Occipital lobe (tissue), 1 donor: ENCODE measurements at regions not wholly inside any gene's neighbourhood (a gene's known extent, or its start where the extent isn't known, plus 50 kb on each side); places are given as distances from the start of the nearest gene placed in this dataset.

Experiments
- DNase-seq: peaks from one replicate; lab custom pipeline; 2025; lab: John Stamatoyannopoulos, UW

- DNase-seq = no peak
Observed at GRCh38 chr17:22411185-22411784, 719.0 kb downstream of the KCNJ18 start.

GRCh38 chr17:22435231-22435974, 743.1 kb downstream of the KCNJ18 start:
- DNase-seq = no peak

DNA sequence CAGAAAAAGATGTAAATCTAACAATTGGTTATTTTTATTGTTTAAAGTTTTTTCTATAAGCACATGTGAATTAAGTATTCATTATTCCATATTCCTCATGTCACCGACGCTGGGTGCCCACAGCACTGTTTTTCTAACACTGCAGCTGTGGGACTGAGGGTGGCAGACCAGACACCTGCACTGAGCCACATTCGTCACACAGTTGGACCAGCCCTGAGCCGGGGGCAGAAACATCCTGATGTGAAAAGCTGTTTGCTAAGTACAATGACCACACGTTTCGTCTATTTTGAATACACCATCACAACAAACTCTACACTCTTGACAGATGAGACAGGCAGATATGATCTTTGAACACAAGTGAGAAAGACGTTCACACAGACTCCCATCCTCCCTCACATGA, 749.5 kb downstream of the KCNJ18 start:
- DNase-seq = no peak

GRCh38 chr17:22443061-22443460, 750.7 kb downstream of the KCNJ18 start:
- no peak for DNase-seq

DNA sequence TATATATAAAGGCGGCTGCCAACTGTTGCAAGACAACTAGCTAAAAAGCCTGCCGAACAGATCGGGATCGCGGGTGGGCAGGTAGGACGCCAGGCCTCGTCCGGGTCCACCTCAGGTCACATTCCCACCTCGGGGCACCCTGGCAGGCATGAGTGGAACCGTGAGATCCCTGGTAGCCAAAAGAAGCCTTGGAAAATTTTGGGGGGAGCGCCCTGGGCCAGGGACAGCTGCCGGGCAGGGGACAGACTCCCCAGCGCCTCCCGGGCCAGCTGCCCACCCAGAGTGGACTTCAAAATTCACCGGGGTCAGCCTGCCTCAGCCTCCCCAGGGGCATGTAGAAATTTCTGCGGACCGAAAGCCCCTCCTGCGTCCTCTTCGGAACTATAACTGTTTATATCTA, 760.9 kb downstream of the KCNJ18 start:
- no peak for DNase-seq

DNA sequence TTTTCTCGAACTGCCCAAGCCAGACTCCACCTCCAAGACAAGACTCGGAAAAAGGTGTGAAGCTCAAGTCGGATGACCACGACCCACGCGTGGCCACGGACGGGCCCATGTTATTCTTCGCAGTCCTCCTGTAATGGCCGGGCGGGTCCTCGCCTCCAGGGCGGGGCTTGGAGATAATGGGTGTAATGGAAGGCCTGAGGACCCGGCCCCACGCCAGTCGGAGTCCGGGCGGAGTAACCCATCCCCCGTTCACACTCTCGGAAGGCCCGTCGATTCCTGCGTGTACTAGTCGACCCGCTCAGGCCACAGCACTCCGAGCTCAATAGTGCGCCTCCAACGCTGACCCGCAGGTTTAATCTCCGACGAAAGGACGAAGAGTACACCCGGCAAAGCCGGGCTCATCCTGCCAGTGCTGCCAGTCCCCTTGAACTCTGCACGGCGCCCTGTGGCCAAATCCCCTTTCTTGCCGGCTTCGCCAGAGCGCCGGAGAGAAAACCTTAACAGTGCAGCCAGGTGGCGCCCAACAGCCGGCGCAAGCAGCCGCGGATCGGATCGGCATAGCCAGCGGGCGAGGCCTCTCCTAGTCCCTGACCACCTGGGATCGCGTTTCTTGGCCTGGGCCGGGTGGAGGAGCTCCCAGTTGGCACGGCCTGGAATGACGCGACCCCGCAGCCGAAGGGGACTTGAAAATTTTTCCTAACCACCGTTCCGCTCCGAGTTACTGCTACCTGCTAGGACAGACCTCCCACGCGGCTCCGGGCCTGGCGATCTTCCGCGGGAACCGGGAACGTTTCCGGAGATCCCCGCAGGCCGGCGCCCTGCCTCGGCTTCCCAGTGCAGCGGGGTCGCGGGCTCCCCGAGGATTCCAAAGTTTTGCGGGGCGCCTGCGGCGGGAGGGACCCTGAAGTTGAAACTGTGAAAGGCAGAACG, 762.0 kb downstream of the KCNJ18 start:
- DNase-seq = no peak

- DNase-seq = no peak
Observed at GRCh38 chr17:22459331-22459952, 767.1 kb downstream of the KCNJ18 start.

- DNase-seq = no peak
Observed at GRCh38 chr17:22459953-22460350, 767.6 kb downstream of the KCNJ18 start.

DNA sequence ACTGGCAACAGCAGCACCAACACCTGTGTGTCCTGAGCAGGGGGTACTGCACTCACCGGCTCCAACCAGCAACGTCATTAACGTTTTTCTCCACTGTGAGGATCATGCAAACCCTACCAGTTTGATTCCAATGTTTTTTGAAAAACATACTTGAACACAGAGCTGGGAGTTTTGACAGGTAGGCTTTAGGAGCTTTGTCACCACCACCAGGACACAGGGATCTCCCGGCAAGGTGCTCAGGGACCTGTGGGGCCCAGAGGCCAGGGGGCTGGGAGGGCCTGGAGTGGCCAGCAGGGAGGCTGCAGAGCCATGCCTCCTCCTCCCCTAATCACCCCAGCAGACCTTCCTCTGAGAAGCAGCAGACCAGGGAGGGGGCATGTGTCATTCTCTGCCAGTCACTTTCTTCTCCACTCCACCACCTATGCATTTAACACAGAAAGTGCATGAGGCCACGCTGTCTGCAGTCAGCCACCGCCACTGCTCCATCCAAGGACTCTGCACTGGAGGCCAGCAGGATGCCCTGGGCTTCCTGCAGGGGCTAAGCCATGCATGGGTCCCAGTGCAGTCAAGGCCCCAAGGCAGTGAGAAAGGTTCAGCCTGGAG, 768.2 kb downstream of the KCNJ18 start:
- DNase-seq = no peak

DNA sequence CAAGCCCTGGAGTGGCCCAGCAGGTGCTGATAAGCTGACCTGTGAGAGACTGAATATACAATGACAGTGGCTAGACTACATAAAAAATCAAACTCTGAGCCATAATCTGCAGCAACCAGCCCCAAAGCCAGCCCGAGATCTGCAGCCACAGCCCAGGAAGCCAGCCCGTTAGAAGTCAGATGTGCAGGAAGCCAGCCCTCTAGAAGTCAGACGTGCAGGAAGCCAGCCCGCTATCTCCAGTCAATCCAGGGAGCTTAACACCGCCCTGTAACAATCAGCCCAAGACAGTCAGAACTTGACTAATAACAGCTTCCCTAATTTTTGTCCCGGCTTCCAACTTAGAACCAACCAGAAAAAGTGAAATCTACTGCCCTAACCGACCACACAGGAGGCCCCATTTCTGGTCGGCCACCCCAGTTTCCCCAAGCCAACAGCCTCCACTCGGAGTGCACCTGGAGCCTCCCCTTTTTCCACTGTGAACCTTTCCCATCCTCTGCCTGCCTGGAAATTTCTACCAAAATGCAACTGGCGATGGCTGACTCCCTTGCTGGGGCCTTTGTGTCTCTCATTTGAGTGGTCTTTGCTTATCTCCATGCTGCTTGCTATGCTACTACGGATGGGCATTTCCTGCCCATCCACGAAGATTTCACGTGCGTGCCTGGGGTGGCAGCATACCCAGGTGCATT, 769.3 kb downstream of the KCNJ18 start:
- no peak for DNase-seq

- no peak for DNase-seq
Observed at GRCh38 chr17:22462461-22462860, 770.1 kb downstream of the KCNJ18 start.

DNA sequence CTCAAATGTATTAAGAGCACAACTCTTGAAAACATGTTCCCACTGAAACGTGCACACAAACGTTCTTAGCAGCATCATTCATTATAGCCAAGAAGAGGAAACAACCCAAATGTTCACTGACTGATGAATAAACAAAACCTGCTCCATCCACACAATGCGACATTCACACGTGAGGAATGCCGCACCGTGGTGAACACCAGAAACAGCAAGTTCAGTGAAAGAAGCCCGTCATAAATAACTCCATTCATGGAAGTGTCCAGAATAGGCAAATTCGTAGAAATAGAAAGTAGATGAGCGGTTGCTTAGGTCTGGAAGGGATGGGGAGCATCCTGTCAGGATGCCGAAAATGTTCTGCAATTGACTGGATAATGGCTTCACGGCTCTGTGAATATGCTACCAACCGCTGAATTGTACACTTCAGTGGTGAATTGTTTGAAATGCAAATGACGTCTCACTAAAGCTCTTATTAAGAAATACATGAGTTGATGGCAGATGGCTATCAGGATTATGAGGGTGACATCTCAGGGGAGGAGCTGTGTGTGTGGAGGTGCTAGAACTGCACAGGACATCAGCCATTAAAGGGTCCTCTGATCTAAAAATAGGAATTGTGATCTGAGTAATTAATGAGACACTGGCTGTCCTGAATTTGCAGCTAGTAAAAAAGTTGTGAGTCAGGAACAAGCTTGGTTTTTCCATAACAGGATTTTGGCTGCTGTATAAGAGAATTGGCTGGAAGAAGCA, 771.0 kb downstream of the KCNJ18 start:
- DNase-seq = no peak

DNA sequence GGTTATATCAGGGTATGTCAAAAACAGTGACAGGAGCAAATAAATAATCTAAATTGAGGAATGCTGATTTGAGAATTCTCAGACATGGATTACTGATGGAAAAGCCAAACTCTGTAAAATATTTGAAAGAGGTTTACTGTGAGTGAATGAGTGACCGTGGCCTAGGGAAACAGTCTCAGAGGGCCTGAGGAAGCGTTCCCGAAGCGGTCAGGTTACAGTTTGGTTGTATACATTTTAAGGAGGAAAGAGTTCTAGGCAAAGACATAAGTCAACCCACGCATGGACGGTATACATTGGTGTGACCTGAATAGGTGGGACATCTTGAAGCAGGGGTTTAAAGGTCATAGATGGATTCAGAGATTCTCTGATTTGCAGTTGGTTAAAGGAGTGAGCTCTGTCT, 771.7 kb downstream of the KCNJ18 start:
- DNase-seq = no peak

- no peak for DNase-seq
Observed at GRCh38 chr17:22467720-22468119, 775.4 kb downstream of the KCNJ18 start.

DNA sequence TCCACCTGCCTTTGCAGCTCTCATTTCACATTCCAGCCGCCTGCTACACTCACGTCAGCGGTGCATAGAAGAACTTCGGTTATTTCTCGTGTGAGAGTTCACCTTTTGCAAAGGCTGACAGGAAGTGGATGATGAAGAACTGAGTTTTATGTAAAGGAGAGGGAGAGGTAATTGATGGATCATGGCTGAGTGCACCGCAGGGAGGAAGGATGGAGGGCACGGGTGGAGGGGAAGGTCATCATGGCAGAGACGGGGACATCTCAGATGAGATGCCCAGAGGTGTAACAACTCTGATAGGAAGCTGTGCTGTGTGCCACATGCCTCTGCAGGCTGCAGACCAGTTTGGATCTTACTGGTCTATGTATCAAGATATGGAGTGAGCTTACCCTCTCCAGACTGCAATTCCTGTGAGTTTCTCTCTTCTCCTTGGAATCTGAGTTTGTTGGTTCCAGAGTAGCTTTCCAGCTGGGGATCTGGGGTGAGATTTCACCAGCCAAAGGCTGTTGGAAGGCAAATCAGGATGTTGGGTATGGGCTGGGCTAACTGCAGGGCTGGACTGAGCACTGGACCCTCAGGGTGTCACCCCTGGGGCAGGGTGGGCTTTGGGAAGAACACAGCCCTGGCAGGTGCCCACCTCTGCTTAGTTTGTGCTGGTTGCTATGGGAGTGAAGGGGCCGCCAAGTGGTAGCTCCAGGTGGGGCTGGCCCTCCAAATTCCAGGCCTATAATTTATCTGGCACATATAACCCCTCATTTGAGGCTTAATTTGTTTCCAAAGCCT, 777.0 kb downstream of the KCNJ18 start:
- DNase-seq = no peak

GRCh38 chr17:22469941-22470340, 777.6 kb downstream of the KCNJ18 start:
- DNase-seq = no peak

DNA sequence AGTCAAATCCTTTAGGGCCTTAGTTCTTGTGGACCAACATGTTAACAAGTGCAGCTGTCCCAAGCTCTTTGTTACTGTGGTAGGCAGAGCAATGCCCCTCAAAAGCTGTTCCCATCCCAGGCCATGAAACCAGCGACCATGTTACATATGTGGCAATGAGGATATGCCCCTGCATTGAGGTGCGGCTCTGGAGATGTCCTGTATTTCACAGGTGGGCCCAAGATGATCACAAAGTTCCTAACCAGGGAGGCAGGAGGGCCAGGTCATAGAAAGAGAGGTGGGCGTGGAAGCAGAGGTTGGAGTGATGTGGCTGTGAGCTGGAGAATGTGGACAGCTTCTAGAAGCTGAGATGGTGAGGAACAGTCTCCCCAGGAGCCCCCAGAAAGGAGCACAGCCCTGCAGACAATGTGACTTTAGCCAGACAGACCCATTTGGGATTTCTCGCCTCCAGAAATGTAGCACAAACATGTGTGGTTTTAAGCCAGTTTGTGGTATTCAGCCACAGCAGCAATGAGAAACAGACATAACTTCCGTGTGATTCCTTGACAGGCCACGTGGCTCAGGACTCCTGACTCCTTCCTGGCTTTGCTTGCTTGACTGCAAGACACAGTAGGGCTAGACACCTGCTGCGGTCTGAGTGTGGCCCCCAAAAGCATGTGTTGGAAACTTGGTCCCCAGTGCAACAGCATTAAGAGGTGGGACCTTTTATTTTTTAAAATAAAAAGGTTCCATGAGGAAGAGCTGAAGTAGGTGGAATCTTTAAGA, 778.3 kb downstream of the KCNJ18 start:
- DNase-seq = no peak

GRCh38 chr17:22484826-22485225, 792.5 kb downstream of the KCNJ18 start:
- no peak for DNase-seq

DNA sequence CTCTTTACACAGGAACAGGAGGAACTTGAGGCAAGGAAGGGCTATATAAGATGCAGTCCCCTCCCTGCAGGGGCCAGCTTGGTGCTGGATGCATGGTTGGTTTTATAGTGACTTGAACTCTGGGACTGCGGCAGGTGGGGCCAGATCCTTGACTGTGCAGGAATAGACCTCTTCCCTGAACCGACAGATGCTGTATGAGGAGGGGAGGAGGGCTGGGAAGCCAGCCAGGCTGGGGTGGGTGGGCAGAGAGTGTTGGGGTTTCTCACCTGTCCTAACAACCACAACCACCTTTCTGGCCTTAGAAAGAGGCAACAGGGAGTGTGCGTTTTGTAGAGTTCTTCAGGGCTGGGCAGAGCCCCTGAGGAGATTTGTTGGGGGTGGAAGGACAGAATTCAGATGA, 798.1 kb downstream of the KCNJ18 start:
- DNase-seq = no peak
